ENCODE measurements at regions not wholly inside any gene's neighbourhood (a gene's known extent, or its start where the extent isn't known, plus 50 kb on each side); places are given as distances from the start of the nearest gene placed in this dataset.
"Not testable (repeated sequence)": the region's sequence is repeated elsewhere in the genome, so short reads cannot be mapped to it uniquely, and the experiment has no call there.

- Histone ChIP-seq H3K36me3 (ENCODE audit: control insufficient read depth in 2 of 2, insufficient read depth in 1 of 2, low read length in 2 of 2) (no peaks in the 10 kb centered on the region), H3K4me3 (ENCODE audit: low read depth, low read length) (no peak overlapping the region), H3K9me3 (ENCODE audit: control insufficient read depth, insufficient read depth, low read depth, low read length) (no peaks in the 10 kb centered on the region), H3K27ac (ENCODE audit: extremely low read depth, low read depth, low read length) (no peak overlapping the region), H3K4me1 (ENCODE audit: control insufficient read depth, insufficient read depth, low read length) (no peaks in the 10 kb centered on the region)
- TF ChIP-seq ZNF677 (tag by site-specific recombination; IDR thresholded peaks at IDR 0.05) = no peak
- no peak for TF ChIP-seq ZNF239 (tag by site-specific recombination; IDR thresholded peaks at IDR 0.05)
- no peak for TF ChIP-seq ZNF518A (tag by site-specific recombination; conservative IDR thresholded peaks at IDR 0.05; ENCODE audit: low read depth)
- TF ChIP-seq AEBP2 (tag by site-specific recombination; IDR thresholded peaks at IDR 0.05; ENCODE audit: borderline replicate concordance) = no peak
- TF ChIP-seq KLF1 (tag by site-specific recombination; IDR thresholded peaks at IDR 0.05) = no peak
- no peak for TF ChIP-seq ZFP37 (tag by site-specific recombination; IDR thresholded peaks at IDR 0.05)
- TF ChIP-seq ZNF473 (tag by site-specific recombination; IDR thresholded peaks at IDR 0.05) = no peak
- no peak for TF ChIP-seq ZBTB7A (tag by site-specific recombination; IDR thresholded peaks at IDR 0.05; ENCODE audit: low read depth)
- no peak for TF ChIP-seq ZNF274 (IDR thresholded peaks at IDR 0.05; ENCODE audit: low read length)
- no peak for TF ChIP-seq ZNF274 (tag by site-specific recombination; IDR thresholded peaks at IDR 0.05; ENCODE audit: borderline replicate concordance)
- no peak for TF ChIP-seq ZNF548 (tag by site-specific recombination; IDR thresholded peaks at IDR 0.05)
- ChIA-PET POLR2A (no interaction called here), CTCF (no interaction called here)
Observed at GRCh38 chr18:67451960-67452359, 64.6 kb downstream of the DSEL start.

DNA sequence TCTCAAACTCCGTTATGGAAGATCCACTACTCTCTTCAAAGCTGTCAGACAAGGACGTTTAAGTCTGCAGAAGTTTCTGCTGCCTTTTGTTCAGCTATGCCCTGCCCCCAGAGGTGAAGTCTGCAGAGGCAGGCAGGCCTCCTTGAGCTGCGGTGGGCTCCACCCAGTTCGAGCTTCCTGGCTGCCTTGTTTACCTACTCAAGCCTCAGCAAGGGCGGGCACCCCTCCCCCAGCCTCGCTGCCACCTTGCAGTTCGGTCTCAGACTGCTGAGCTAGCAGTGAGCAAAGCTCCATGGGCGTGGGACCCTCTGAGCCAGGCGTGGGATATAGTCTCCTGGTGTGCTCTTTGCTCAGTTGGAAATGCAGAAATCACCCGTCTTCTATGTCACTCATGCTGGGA lies 65.4 kb downstream of the DSEL start:
- H3K4me3 ChIP-seq (ENCODE audit: low read depth, low read length); H3K27ac ChIP-seq (ENCODE audit: extremely low read depth, low read depth, low read length); POLR2A ChIA-PET; H3K4me1 ChIP-seq (ENCODE audit: control insufficient read depth, insufficient read depth, low read length); H3K36me3 ChIP-seq (ENCODE audit: control insufficient read depth in 2 of 2, insufficient read depth in 1 of 2, low read length in 2 of 2); H3K9me3 ChIP-seq (ENCODE audit: control insufficient read depth, insufficient read depth, low read depth, low read length); CTCF ChIA-PET: not testable (repeated sequence)

- ChIA-PET POLR2A (no interaction called here), CTCF (no interaction called here)
- Histone ChIP-seq H3K9me3 (ENCODE audit: control insufficient read depth, insufficient read depth, low read depth, low read length) (no peaks in the 10 kb centered on the region), H3K4me3 (ENCODE audit: low read depth, low read length) (no peak overlapping the region), H3K36me3 (ENCODE audit: control insufficient read depth in 2 of 2, insufficient read depth in 1 of 2, low read length in 2 of 2) (no peaks in the 10 kb centered on the region), H3K27ac (ENCODE audit: extremely low read depth, low read depth, low read length) (no peak overlapping the region), H3K4me1 (ENCODE audit: control insufficient read depth, insufficient read depth, low read length) (no peaks in the 10 kb centered on the region)
- TF ChIP-seq ZBTB10 (tag by site-specific recombination; IDR thresholded peaks at IDR 0.05) = no peak
- TF ChIP-seq ZNF184 (tag by site-specific recombination; IDR thresholded peaks at IDR 0.05) = no peak
- TF ChIP-seq ZNF211 (tag by site-specific recombination; IDR thresholded peaks at IDR 0.05; ENCODE audit: low read depth) = no peak
- no peak for TF ChIP-seq ZNF626 (tag by site-specific recombination; IDR thresholded peaks at IDR 0.05)
- no peak for TF ChIP-seq ZNF2 (tag by site-specific recombination; IDR thresholded peaks at IDR 0.05)
- TF ChIP-seq ZNF561 (tag by site-specific recombination; IDR thresholded peaks at IDR 0.05; ENCODE audit: borderline replicate concordance) = no peak
- no peak for TF ChIP-seq ZNF148 (tag by site-specific recombination; IDR thresholded peaks at IDR 0.05; ENCODE audit: borderline replicate concordance)
Observed at GRCh38 chr18:67433971-67434370, 82.5 kb downstream of the DSEL start.
